Caco-2 (cell line): ENCODE measurements at regions not wholly inside any gene's neighbourhood (a gene's known extent, or its start where the extent isn't known, plus 50 kb on each side); places are given as distances from the start of the nearest gene placed in this dataset.

Experiments
- BruUV-seq: library from RNA; stranded (reverse); fragments of 400-500 nt; replicated peaks from 2 replicates; lab custom pipeline; 2021; lab: Mats Ljungman, UMichigan
- CTCF ChIA-PET: fragments of 300-600 bp; sonication (Branson Sonifier 250); formaldehyde crosslinking; loops from one replicate; lab custom pipeline; 2022; ENCODE audit warnings: antibody characterized with exemption; lab: Charles Lee
- POLR2A ChIA-PET: fragments of 300-600 bp; sonication (Branson Sonifier 250); formaldehyde crosslinking; loops from one replicate; lab custom pipeline; 2022; ENCODE audit warnings: antibody characterized with exemption; lab: Charles Lee
- DNase-seq, 2 experiments: peaks; one replicate each; pipeline versions ENCODE4 v3.0.0 to v3.0.0-alpha.2; 2020 to 2022
- H3K27me3 ChIP-seq: replicated peaks from 2 replicates; pipeline ENCODE4 v1.6.0; 2011; ENCODE audit warnings: low read length; ENCODE audit not compliant: control insufficient read depth, insufficient read depth
- H3K36me3 ChIP-seq: 2 replicates; pipeline ENCODE4 v1.5.1; 2011; ENCODE audit warnings: low read length; ENCODE audit not compliant: control insufficient read depth, insufficient read depth
- H3K4me1 ChIP-seq: fragments of 250-450 bp; sonication (Bioruptor Pico); 2 replicates; pipeline ENCODE4 v1.5.1; 2020; ENCODE audit warnings: mild to moderate bottlenecking
- H3K4me3 ChIP-seq: 2 replicates; pipeline ENCODE4 v1.5.1; 2011; ENCODE audit warnings: low read depth, mild to moderate bottlenecking, control low read depth, low read length
- H3K9me3 ChIP-seq: fragments of 250-450 bp; sonication (Bioruptor Pico); 2 replicates; pipeline ENCODE4 v1.5.1; 2020; ENCODE audit warnings: mild to moderate bottlenecking, moderate library complexity
- H3K27ac Mint-ChIP-seq: one replicate; pipeline ENCODE4 v1.8.0; 2022; ENCODE audit warnings: mixed read lengths; ENCODE audit not compliant: unreplicated experiment
- H3K27me3 Mint-ChIP-seq: one replicate; pipeline ENCODE4 v1.8.0; 2022; ENCODE audit warnings: mixed read lengths; ENCODE audit not compliant: insufficient read depth, unreplicated experiment
- H3K36me3 Mint-ChIP-seq: one replicate; pipeline ENCODE4 v1.8.0; 2022; ENCODE audit warnings: mild to moderate bottlenecking, mixed read lengths; ENCODE audit not compliant: insufficient read depth, unreplicated experiment
- H3K4me1 Mint-ChIP-seq: one replicate; pipeline ENCODE4 v1.8.0; 2022; ENCODE audit warnings: low read depth, mixed read lengths; ENCODE audit not compliant: unreplicated experiment
- H3K4me3 Mint-ChIP-seq: one replicate; pipeline ENCODE4 v1.8.0; 2022; ENCODE audit warnings: mild to moderate bottlenecking, moderate library complexity, mixed read lengths; ENCODE audit not compliant: unreplicated experiment
- H3K9me3 Mint-ChIP-seq: one replicate; pipeline ENCODE4 v1.8.0; 2022; ENCODE audit warnings: mixed read lengths; ENCODE audit not compliant: unreplicated experiment
- CTCF ChIP-seq, 2 experiments: fragments of 200-600 bp in 1 of 2; IDR thresholded peaks; 1 replicate in 1 of 2; 2 replicates in 1 of 2; pipeline versions ENCODE4 v1.5.1 to v1.8.0; 2011 to 2022; ENCODE audit warnings: antibody characterized with exemption in 1 of 2, control low read depth in 1 of 2, inconsistent platforms in 1 of 2, low read depth in 1 of 2, low read length in 1 of 2, mild to moderate bottlenecking in 1 of 2, moderate library complexity in 1 of 2; ENCODE audit not compliant: insufficient read depth in 1 of 2, severe bottlenecking in 1 of 2, unreplicated experiment in 1 of 2
- intact Hi-C: fragments of 100-400 bp; cut with micrococcal nuclease; formaldehyde crosslinking; loops from one replicate; pipeline ENCODE4 v1.10.0; 2022; ENCODE audit not compliant: unreplicated experiment

- no peaks in the 10 kb centered on the region for H3K27me3 ChIP-seq
- Mint-ChIP-seq H3K27ac (no peak overlapping the region), H3K4me1 (no peaks in the 10 kb centered on the region), H3K9me3 (no peaks in the 10 kb centered on the region), H3K27me3 (peaks cover 3% of the 10 kb centered on the region), H3K36me3 (no peaks in the 10 kb centered on the region), H3K4me3 (no peak overlapping the region)
- TF ChIP-seq CTCF (IDR thresholded peaks at IDR 0.05; ENCODE audit: insufficient read depth in 1 of 2, low read depth in 1 of 2, low read length in 1 of 2, severe bottlenecking in 1 of 2, unreplicated experiment in 1 of 2): no peak
- H3K4me3 ChIP-seq: no peak overlapping the region
- POLR2A ChIA-PET: no interaction called here
- no peaks in the 10 kb centered on the region for H3K4me1 ChIP-seq
- CTCF ChIA-PET: no interaction called here
- intact Hi-C loops: no loop called here
- BruUV-seq: no TSS peak
- no peak for DNase-seq
- no peaks in the 10 kb centered on the region for H3K36me3 ChIP-seq
- H3K9me3 ChIP-seq: no peaks in the 10 kb centered on the region
Observed at GRCh38 chr12:77384941-77385340, 319.6 kb upstream of the E2F7 start.

DNA sequence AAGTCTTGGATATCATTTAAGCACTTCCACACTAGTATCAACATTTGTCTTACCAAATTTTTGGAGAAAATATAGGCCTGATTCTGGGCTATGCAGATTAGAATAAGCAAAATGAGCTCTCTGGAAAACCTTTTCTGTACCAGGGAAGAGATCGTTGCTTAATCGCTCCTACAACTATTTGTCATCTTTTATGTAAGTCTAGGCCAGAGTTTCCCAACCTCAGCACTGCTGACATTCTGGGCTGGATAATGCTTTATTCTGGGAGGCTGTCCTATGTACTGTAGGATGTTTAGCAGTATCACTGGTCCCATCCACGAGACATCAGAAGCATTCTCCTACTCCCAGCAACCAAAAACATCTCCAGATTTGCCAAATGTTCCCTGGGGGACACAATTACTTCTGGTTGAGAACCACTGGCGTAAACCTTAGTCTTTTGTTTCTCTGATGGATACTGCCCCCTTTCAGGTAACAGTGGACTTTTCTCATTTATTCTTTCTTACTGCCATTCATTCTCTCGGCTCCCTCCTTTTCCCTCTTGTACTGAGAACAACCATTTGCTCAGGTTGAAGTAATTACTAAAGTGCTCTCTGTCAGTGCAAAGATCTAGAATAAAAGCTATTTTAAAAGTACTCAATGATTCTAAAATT lies 316.9 kb upstream of the E2F7 start:
- no peak for DNase-seq
- H3K4me3 Mint-ChIP-seq: no peak overlapping the region
- H3K9me3 Mint-ChIP-seq: no peaks in the 10 kb centered on the region
- Histone ChIP-seq H3K36me3 (no peaks in the 10 kb centered on the region), H3K4me1 (no peaks in the 10 kb centered on the region), H3K27me3 (no peaks in the 10 kb centered on the region), H3K9me3 (no peaks in the 10 kb centered on the region), H3K4me3 (no peak overlapping the region)
- CTCF ChIA-PET: no interaction called here
- H3K36me3 Mint-ChIP-seq: no peaks in the 10 kb centered on the region
- no TSS peak for BruUV-seq
- POLR2A ChIA-PET: no interaction called here
- H3K4me1 Mint-ChIP-seq: no peaks in the 10 kb centered on the region
- H3K27ac Mint-ChIP-seq: no peak overlapping the region
- intact Hi-C loops: loop anchor here (1.0 kb wide), 1 partner anchor 230 kb away; no protein-coding TSS in a partner anchor
- H3K27me3 Mint-ChIP-seq: peaks cover 5% of the 10 kb centered on the region
- TF ChIP-seq CTCF (IDR thresholded peaks at IDR 0.05; ENCODE audit: insufficient read depth in 1 of 2, low read depth in 1 of 2, low read length in 1 of 2, severe bottlenecking in 1 of 2, unreplicated experiment in 1 of 2): no peak

DNA sequence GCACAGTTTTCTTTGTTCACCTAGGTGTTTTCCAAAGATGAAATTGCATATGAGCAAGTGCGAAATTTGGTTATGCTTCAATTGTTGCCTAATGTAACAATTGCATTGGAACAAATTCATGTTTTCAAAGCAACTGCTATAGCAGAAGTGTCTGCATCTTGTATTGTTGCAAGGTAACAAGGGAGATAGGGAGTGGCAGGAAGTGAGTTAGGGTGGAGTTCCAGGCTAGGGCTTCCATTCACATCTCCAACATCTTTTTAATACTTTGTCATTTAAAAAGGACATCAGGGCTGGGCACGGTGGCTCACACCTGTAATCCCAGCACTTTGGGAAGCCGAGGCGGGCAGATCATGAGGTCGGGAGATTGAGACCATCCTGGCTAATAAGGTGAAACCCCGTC lies 312.3 kb upstream of the E2F7 start:
- ChIA-PET CTCF (no interaction called here), POLR2A (no interaction called here)
- Mint-ChIP-seq H3K9me3 (no peaks in the 10 kb centered on the region), H3K36me3 (no peaks in the 10 kb centered on the region), H3K27me3 (peaks cover 2% of the 10 kb centered on the region), H3K27ac (no peak overlapping the region), H3K4me3 (no peak overlapping the region), H3K4me1 (no peaks in the 10 kb centered on the region)
- H3K4me1 ChIP-seq: no peaks in the 10 kb centered on the region
- no peak for TF ChIP-seq CTCF (IDR thresholded peaks at IDR 0.05; ENCODE audit: insufficient read depth in 1 of 2, low read depth in 1 of 2, low read length in 1 of 2, severe bottlenecking in 1 of 2, unreplicated experiment in 1 of 2)
- no peaks in the 10 kb centered on the region for H3K9me3 ChIP-seq
- no TSS peak for BruUV-seq
- no peak overlapping the region for H3K4me3 ChIP-seq
- intact Hi-C loops: no loop called here
- no peak for DNase-seq
- H3K36me3 ChIP-seq: no peaks in the 10 kb centered on the region
- no peaks in the 10 kb centered on the region for H3K27me3 ChIP-seq
